Astrocyte (in vitro differentiated cells and primary cell): ENCODE measurements at regions not wholly inside any gene's neighbourhood (a gene's known extent, or its start where the extent isn't known, plus 50 kb on each side); places are given as distances from the start of the nearest gene placed in this dataset.

Experiments used
- DNase-seq: peaks from one replicate; pipeline ENCODE4 v3.0.0-alpha.2; 2010; ENCODE audit warnings: low read depth
- FAIRE-seq: peaks from 2 replicates; lab custom pipeline; 2011; peaks lifted over from hg19 to GRCh38; lab: Jason Lieb, UNC
- H2AFZ ChIP-seq: 2 replicates; pipeline ENCODE4 v1.6.0; 2012; ENCODE audit warnings: low read depth, low read length, inconsistent platforms
- H3K27ac ChIP-seq: 2 replicates; pipeline ENCODE4 v1.5.1; 2011; ENCODE audit warnings: low read depth, low read length, inconsistent platforms
- H3K27me3 ChIP-seq: 2 replicates; pipeline ENCODE4 v1.6.0; 2011; ENCODE audit warnings: low read length, inconsistent platforms; ENCODE audit not compliant: insufficient read depth
- H3K36me3 ChIP-seq: 2 replicates; pipeline ENCODE4 v1.5.1; 2011; ENCODE audit warnings: low read length, inconsistent platforms; ENCODE audit not compliant: insufficient read depth
- H3K4me1 ChIP-seq: 2 replicates; pipeline ENCODE4 v1.5.1; 2011; ENCODE audit warnings: low read length, inconsistent platforms; ENCODE audit not compliant: insufficient read depth
- H3K4me2 ChIP-seq: 2 replicates; pipeline ENCODE4 v1.6.0; 2012; ENCODE audit warnings: low read length, inconsistent platforms
- H3K4me3 ChIP-seq: 2 replicates; pipeline ENCODE4 v1.5.1; 2011; ENCODE audit warnings: low read depth, mild to moderate bottlenecking, low read length, inconsistent platforms; ENCODE audit not compliant: insufficient read depth
- H3K79me2 ChIP-seq: 2 replicates; pipeline ENCODE4 v1.6.0; 2012; ENCODE audit warnings: mild to moderate bottlenecking, low read length, inconsistent platforms; ENCODE audit not compliant: insufficient read depth
- H3K9ac ChIP-seq: 2 replicates; pipeline ENCODE4 v1.6.0; 2012; ENCODE audit warnings: mild to moderate bottlenecking, low read length, inconsistent platforms
- H3K9me3 ChIP-seq: 2 replicates; pipeline ENCODE4 v1.5.1; 2012; ENCODE audit warnings: low read depth, mild to moderate bottlenecking, low read length, inconsistent platforms; ENCODE audit not compliant: insufficient read depth
- H4K20me1 ChIP-seq: 2 replicates; pipeline ENCODE4 v1.6.0; 2012; ENCODE audit warnings: low read length, inconsistent platforms; ENCODE audit not compliant: insufficient read depth
- H3K27ac Mint-ChIP-seq: one replicate; pipeline ENCODE4 v1.8.0; 2021; ENCODE audit warnings: mild to moderate bottlenecking, mixed read lengths; ENCODE audit not compliant: unreplicated experiment
- H3K27me3 Mint-ChIP-seq: one replicate; pipeline ENCODE4 v1.8.0; 2021; ENCODE audit warnings: low read depth, mixed read lengths; ENCODE audit not compliant: unreplicated experiment
- H3K36me3 Mint-ChIP-seq: one replicate; pipeline ENCODE4 v1.8.0; 2021; ENCODE audit warnings: low read depth, mixed read lengths; ENCODE audit not compliant: unreplicated experiment
- H3K4me1 Mint-ChIP-seq: one replicate; pipeline ENCODE4 v1.8.0; 2021; ENCODE audit warnings: low read depth, mixed read lengths; ENCODE audit not compliant: unreplicated experiment
- H3K4me3 Mint-ChIP-seq: one replicate; pipeline ENCODE4 v1.8.0; 2021; ENCODE audit warnings: mild to moderate bottlenecking, moderate library complexity, mixed read lengths; ENCODE audit not compliant: unreplicated experiment
- H3K9me3 Mint-ChIP-seq: one replicate; pipeline ENCODE4 v1.8.0; 2021; ENCODE audit warnings: mild to moderate bottlenecking, mixed read lengths; ENCODE audit not compliant: unreplicated experiment
- CTCF ChIP-seq: IDR thresholded peaks from 2 replicates; pipeline ENCODE4 v1.5.1; 2011; ENCODE audit warnings: low read depth, mild to moderate bottlenecking, inconsistent platforms, low read length, moderate library complexity; ENCODE audit not compliant: insufficient read depth
- EZH2 ChIP-seq: IDR thresholded peaks from 2 replicates; pipeline ENCODE4 v1.6.1; 2012; ENCODE audit warnings: mild to moderate bottlenecking, low read length, inconsistent platforms; ENCODE audit not compliant: insufficient read depth

GRCh38 chr6:22913612-22914011, 344.2 kb downstream of the HDGFL1 start:
- Histone ChIP-seq H4K20me1 (no peaks in the 10 kb centered on the region), H3K79me2 (no peaks in the 10 kb centered on the region), H3K36me3 (no peaks in the 10 kb centered on the region), H3K27me3 (no peaks in the 10 kb centered on the region), H3K4me2 (no peak overlapping the region), H3K4me1 (no peaks in the 10 kb centered on the region), H3K4me3 (no peak overlapping the region), H3K27ac (no peak overlapping the region), H3K9ac (no peak overlapping the region), H2AFZ (no peak overlapping the region), H3K9me3 (no peaks in the 10 kb centered on the region)
- FAIRE-seq (no peak), DNase-seq (no peak)
- no peaks in the 10 kb centered on the region for H3K27me3 Mint-ChIP-seq
- no peak for TF ChIP-seq CTCF
- TF ChIP-seq EZH2 = no peak
- H3K9me3 Mint-ChIP-seq = peaks cover 6% of the 10 kb centered on the region
- peaks cover 2% of the 10 kb centered on the region for H3K36me3 Mint-ChIP-seq
- H3K4me3 Mint-ChIP-seq = no peak overlapping the region
- H3K27ac Mint-ChIP-seq = no peak overlapping the region
- peaks cover 9% of the 10 kb centered on the region for H3K4me1 Mint-ChIP-seq

GRCh38 chr6:22917344-22917743, 348.0 kb downstream of the HDGFL1 start:
- DNase-seq (no peak), FAIRE-seq (no peak)
- no peaks in the 10 kb centered on the region for H3K27me3 Mint-ChIP-seq
- Histone ChIP-seq H3K4me2 (no peak overlapping the region), H3K79me2 (no peaks in the 10 kb centered on the region), H3K4me1 (no peaks in the 10 kb centered on the region), H3K27ac (no peak overlapping the region), H3K9me3 (no peaks in the 10 kb centered on the region), H3K36me3 (no peaks in the 10 kb centered on the region), H4K20me1 (no peaks in the 10 kb centered on the region), H2AFZ (no peak overlapping the region), H3K4me3 (no peak overlapping the region), H3K27me3 (no peaks in the 10 kb centered on the region), H3K9ac (no peak overlapping the region)
- no peak overlapping the region for H3K27ac Mint-ChIP-seq
- no peak overlapping the region for H3K4me3 Mint-ChIP-seq
- no peak for TF ChIP-seq EZH2
- no peak for TF ChIP-seq CTCF
- peaks cover 4% of the 10 kb centered on the region for H3K9me3 Mint-ChIP-seq
- H3K36me3 Mint-ChIP-seq = no peaks in the 10 kb centered on the region
- H3K4me1 Mint-ChIP-seq = peaks cover 3% of the 10 kb centered on the region

- TF ChIP-seq CTCF (no peak), EZH2 (no peak)
Measured at GRCh38 chr6:22921828-22922227, 352.5 kb downstream of the HDGFL1 start.

More at GRCh38 chr6:22921828-22922227, 352.5 kb downstream of the HDGFL1 start:
- Histone ChIP-seq H3K9me3 (no peaks in the 10 kb centered on the region), H3K4me3 (no peak overlapping the region), H3K79me2 (no peaks in the 10 kb centered on the region), H3K27ac (no peak overlapping the region), H3K36me3 (no peaks in the 10 kb centered on the region), H3K9ac (no peak overlapping the region), H3K4me2 (no peak overlapping the region), H4K20me1 (no peaks in the 10 kb centered on the region), H2AFZ (no peak overlapping the region), H3K4me1 (no peaks in the 10 kb centered on the region), H3K27me3 (no peaks in the 10 kb centered on the region)
- Mint-ChIP-seq H3K4me3 (no peak overlapping the region), H3K9me3 (no peaks in the 10 kb centered on the region), H3K36me3 (no peaks in the 10 kb centered on the region), H3K4me1 (peaks cover 4% of the 10 kb centered on the region), H3K27ac (no peak overlapping the region), H3K27me3 (no peaks in the 10 kb centered on the region)
- DNase-seq (no peak), FAIRE-seq (no peak)
